Suppressor macrophage treated with lipopolysaccharide for 1 hour (primary cell): ENCODE measurements at regions not wholly inside any gene's neighbourhood (a gene's known extent, or its start where the extent isn't known, plus 50 kb on each side); places are given as distances from the start of the nearest gene placed in this dataset.
"Not testable (repeated sequence)": the region's sequence is repeated elsewhere in the genome, so short reads cannot be mapped to it uniquely, and the experiment has no call there.

Experiments used
- DNase-seq, 3 donors: peaks; one replicate each; pipeline ENCODE4 v3.0.0-alpha.2; 2020 to 2022

DNA sequence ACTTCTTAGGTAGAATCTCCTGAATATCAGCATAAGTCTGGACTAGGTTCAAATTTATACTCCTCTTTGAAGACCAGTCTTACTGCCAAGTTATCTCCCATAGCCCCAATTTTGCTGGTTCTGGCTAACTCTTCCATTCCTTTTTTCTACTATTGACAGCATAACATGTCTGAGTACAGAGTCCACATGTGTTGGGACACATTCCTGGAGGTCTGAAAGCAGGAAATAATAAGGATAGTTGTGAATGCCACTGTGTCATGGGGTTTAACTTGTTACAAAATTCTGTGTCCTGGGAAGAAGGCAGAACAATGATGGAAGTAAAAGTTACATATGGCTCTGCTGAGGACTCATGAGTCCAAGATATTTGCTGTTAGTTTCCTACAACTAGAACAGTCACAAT is 57.4 kb upstream of the ZBTB20 start:
- DNase-seq = no peak

DNA sequence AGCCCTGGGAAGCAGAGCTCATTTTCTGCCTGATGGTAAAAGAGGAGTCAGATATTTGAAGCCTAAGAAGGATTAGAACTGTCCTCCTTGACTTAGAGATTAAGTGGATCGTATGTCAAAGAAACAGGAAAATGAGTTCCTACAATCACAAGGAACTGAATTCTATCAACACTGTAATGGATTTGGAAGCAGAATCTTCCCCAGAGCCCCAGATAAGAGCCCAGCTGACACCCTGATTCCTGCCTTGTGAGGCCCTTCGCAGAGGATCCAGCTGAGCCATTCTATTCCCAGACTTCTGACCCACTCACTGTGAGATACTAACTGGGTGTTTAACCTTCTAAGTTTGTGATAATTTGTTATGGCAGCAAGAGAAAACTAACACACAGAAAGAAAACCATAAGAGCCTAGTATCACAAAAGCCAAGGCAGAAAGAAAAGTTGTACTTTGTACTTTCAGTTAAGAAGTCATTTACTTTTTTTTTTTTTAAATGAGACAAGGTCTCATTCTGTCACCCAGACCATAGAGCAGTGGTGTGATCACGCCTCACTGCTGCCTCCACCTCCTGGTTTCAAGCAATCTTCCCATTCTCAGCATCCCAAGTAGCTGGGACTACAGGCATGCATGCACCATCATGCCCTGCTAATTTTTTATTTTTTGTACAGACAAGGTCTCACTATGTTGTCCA is 61.1 kb upstream of the ZBTB20 start:
- DNase-seq = no peak

- no peak for DNase-seq
Measured at GRCh38 chr3:115211810-115212492, 64.9 kb upstream of the ZBTB20 start.

DNA sequence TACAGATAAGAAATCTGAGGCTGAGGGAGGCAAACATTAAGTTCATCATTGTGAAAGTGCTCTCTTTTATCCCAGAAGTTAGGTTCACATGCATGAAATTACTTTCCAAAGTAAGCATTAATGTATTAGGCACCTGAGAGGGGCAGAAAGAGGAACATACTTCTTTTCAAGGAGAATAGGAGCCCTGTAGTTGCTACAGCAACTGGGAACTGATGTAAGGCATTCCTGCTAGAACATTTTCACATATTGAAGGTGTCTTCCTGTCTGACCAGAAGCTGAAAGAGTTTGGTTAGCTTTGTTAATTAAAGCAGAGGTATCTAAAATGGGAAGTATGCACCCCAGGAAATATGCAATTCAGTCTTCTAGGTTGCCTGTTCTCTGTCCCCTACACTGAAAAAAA is 65.5 kb upstream of the ZBTB20 start:
- DNase-seq = no peak

- not testable (repeated sequence) for DNase-seq
Measured at GRCh38 chr3:115213052-115213451, 66.0 kb upstream of the ZBTB20 start.

GRCh38 chr3:115217292-115217677 is 70.2 kb upstream of the ZBTB20 start:
- DNase-seq = no peak

GRCh38 chr3:115217678-115218451 is 70.8 kb upstream of the ZBTB20 start:
- DNase-seq = peak; percentile 28 to 58 (median 46)

- DNase-seq = no peak
Measured at GRCh38 chr3:115218859-115219258, 71.8 kb upstream of the ZBTB20 start.

- DNase-seq = no peak
Measured at GRCh38 chr3:115224687-115225086, 77.6 kb upstream of the ZBTB20 start.

- no peak for DNase-seq
Measured at GRCh38 chr3:115226844-115227445, 79.9 kb upstream of the ZBTB20 start.

DNA sequence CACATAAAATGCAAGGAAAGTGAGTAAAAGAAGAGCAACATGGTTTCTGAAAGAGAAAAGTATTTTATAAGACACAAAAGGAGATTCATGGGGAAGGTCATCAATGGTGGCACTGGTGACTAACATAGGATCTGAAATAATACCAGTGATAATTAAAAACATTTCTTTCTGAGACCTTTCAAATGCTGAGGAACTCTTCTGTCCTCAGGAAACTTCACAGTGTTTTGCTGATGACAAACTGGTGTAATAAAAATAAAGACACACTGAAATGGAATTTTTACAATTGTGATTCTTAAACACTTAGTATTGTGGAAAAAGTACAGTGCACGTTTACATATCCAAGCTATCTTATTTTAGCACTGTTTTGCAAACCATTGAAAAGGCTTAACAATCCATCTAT is 80.4 kb upstream of the ZBTB20 start:
- DNase-seq = no peak

- DNase-seq = no peak
Measured at GRCh38 chr3:115228266-115228665, 81.2 kb upstream of the ZBTB20 start.

GRCh38 chr3:115232167-115232566 is 85.1 kb upstream of the ZBTB20 start:
- no peak for DNase-seq

DNA sequence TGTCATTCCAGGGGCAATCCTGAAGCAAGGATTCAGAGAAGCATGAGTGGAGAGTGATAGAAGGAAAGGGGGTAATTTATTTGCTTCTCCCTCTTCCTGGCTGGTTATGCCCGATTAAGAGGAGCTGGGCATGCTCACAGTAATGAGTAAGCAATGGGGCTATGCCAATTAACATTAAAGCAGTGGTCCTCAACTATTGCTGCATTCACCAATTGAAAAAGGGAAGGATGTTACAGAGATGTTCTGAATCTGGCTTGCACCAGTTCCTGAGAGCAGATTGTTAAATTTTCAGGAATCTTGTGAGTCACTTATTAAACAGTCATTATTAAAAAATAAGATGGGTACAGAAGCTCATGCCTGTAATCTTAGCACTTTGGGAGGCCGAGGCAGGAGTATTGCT is 85.9 kb upstream of the ZBTB20 start:
- no peak for DNase-seq

DNA sequence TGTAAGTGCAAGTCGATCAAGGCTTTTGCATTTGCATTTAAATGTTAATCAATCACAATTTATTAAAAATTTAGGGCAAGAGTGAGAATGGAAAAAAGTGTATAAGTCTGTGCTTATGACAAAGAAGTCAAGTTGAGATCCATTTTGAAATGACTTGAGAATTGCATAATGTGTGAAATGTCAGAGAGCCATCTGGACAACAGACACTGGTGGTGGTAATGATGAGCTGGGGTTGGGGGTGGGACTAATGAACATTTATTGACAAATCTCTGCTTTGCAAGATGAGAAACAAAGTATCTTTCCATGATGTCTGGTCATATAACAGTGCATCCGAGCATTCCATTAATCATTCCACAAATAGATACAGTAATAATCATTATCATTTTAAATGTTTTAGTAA is 89.4 kb upstream of the ZBTB20 start:
- no peak for DNase-seq

DNA sequence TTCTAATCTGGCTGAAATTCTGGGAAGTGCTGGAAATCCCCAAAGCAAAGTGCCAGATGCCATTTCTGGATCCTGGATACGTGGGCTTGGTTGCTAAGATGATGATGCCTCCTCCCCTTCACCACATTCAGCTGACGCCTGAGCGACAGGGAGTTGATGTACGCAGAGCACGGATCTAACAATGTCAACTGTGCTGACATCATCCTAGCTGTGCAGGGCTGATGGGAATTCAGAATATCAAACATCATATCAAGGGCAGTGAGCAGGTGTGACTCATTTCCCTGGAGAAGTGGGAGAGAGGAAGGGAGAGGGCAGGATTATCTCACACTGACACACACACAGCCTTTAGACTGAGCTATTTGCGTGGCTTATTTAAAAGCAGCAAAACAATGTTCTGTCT is 92.6 kb upstream of the ZBTB20 start:
- DNase-seq = no peak

- DNase-seq = no peak
Measured at GRCh38 chr3:115244350-115244749, 97.3 kb upstream of the ZBTB20 start.

DNA sequence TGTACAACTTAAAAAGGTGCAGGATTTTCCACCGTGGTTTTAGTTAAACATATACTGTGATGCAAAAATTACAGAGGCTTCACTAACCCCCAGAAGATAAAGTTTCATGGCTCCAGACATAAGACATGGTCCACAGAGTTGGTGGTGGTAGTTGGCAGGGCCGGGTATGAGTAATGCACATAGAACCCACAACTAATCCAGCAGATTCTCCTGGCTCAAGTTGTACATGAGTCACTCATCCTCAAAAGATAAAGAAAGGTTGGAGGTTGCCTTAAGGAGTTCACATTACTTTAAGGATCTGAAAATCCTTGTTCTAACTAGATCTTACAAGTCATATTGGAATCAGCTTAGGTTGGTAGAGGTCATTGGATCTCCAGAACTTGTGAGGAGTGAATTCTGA is 98.3 kb upstream of the ZBTB20 start:
- no peak for DNase-seq

GRCh38 chr3:115245899-115246298 is 98.8 kb upstream of the ZBTB20 start:
- no peak for DNase-seq

GRCh38 chr3:115246461-115247020 is 99.5 kb upstream of the ZBTB20 start:
- no peak for DNase-seq

- DNase-seq = no peak
Measured at GRCh38 chr3:115248274-115248673, 101.2 kb upstream of the ZBTB20 start.

DNA sequence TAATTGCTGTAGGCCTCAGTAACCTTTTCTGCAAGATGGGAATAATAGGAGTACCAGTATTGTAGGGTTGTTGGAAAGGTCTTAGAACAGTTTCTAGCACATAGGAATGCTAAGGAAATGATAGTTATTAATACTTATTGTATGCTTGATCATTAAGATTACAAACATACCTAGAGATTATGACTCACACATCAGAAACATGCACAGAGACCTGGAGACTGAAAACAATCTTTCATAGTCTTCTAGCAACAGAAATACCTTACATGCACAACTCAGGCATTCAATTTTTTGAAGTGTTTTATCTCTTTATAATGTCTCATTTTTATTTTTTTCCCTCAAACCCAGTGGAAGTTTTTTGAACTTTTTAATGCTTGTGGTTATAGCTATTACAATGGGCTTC is 104.4 kb upstream of the ZBTB20 start:
- no peak for DNase-seq

- no peak for DNase-seq
Measured at GRCh38 chr3:115252679-115253078, 105.6 kb upstream of the ZBTB20 start.
